Right lung (tissue), 2 donors: ENCODE measurements at regions not wholly inside any gene's neighbourhood (a gene's known extent, or its start where the extent isn't known, plus 50 kb on each side); places are given as distances from the start of the nearest gene placed in this dataset.

Source experiments
- DNase-seq, 2 donors: peaks; one replicate each; pipeline ENCODE4 v3.0.0-alpha.2; 2013

GRCh38 chr14:54090274-54090673, 133.6 kb upstream of the BMP4 start:
- no peak for DNase-seq

GRCh38 chr14:54094765-54095164, 138.1 kb upstream of the BMP4 start:
- no peak for DNase-seq

DNA sequence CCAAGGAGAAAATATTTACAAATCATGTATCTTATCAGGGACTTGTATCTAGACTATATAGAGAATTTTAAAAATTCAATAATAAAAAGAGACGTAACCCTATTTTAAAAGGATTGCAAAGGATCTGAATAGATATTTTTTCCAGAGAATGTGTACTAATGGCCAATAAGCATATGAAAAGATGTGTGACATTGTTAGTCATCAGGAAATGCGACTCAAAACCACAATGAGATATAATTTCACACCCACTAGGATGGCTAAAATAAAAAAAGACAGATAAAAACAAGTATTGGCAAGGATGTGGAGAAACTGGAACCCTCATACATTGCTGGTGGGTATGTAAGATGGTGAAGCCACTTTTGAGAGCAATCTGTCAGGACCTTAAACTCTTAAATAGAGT, 141.9 kb upstream of the BMP4 start:
- no peak for DNase-seq

DNA sequence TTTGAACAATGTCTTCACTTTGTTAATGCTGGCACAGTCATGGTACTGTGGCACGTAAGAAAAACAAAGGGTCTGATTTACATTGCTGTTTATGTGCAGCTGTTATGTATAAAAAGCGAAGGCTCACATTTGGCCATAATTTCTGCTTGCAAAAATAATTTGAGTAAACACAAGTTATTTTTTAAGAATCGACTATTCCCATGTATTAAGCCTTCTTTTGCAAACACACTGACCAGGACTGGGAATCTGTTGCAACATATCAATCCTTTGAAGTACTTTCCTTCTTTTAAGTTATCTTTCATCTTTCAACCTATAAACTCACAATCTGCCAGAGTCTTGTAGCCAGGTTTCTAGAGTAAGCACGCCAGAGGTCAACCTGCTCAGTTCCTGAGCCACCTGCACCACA, 145.4 kb upstream of the BMP4 start:
- no peak for DNase-seq

DNA sequence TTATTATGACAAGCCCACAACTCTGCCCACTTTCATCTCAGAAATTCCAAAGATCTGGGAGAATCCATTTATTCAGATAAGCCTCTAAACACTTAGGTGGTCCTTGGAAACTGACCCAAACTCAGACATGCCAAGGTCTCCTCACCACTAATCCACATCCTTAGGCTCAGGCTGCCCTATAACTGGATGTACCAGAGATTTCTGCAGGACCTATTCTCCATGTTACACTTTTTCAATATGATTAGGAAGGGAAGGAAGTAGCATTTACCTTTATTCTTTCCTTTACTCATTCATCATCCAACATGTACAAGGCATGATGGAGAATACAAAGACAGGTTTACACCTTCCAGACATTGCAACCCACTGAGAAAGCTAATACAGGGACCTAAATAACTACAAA, 145.9 kb upstream of the BMP4 start:
- no peak for DNase-seq

DNA sequence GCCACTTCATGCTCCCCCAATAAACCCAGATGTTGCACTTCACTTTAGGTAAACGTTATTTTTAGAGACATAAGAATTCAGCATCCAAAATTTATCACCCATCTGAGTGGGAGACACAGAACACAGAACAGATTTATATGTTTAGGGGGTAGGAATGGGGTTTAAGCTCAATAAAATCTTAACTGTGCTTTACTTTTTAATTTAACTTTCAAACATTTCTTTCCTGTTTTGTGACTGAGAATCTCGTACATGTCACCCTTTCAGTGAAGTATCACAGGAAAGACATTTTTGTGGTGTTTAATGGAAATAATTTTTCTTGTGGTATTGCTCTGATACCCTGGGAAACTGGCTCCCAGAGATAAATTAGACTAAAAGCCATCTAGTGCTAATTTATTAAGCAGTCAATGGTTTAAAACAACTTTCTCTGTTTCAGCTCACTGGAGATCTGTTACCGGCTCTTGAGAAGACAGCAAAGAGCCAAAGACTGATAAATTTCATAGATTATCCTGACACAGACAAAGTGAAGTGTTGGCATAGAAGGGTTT, 148.0 kb upstream of the BMP4 start:
- no peak for DNase-seq

DNA sequence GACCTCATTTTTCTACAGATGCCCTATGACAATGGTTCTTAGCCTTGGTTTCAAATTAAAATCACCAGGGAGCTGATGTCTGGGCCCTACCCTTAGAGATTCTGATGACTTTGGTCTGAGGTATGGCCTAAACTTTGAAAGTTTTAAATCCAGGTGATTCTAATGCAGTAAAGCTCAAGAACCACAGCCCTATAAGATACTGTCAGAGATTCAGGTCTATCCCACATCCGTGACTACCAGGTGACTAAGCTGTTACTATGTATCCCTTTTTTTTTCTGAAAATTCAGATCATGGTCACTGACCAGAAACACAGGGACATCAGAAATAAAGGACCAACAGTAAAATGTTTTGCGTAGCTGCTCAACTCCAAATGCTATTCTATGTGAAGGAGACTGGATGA, 148.8 kb upstream of the BMP4 start:
- DNase-seq = no peak

DNA sequence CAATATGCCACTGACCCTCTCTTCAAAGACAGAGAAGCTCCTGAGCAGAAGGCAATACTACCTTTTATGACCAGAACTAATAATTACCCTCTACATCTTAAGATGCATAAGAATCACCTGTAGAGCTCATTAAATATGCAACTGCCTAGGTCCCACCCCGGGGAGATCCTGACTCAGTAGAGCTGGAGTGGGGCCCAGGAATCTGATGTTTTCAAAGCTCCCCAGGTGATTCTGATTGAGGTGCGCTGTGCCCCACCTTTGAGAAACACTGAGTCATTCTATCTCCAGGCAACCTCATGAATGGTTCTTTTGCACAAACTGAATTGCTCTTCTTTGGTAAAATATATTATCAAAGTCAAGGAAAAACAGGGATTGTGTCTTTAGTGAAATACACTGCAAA, 149.3 kb upstream of the BMP4 start:
- DNase-seq = no peak

GRCh38 chr14:54106661-54107377, 150.2 kb upstream of the BMP4 start:
- DNase-seq = no peak

- DNase-seq = no peak
Measured at GRCh38 chr14:54108481-54109471, 152.2 kb upstream of the BMP4 start.

DNA sequence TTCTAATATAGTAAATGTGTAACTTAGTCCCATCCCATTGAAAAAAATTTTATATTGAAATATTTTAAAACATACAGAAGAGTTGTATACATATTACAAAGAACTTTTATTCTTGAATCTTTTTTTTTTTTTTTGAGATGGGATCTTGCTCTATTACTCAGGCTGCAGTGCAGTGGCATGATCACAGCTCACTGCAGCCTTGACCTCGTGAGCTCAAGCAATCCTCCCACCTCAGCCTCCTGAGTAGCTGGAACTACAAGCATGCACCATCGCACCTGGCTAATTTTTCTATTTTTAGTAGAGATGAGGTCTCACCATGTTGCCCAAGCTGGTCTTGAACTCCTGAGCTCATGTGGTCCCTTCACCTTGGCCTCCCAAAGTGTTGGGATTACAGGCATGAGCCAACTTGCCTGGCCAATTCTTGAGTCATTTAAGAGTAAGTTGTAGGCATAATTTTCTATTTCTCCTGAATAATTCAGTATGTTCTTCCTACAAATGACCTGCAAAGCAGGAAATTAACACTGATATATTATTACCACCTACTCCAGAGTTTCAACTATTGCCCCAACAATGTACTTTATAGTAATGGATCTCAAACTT, 153.0 kb upstream of the BMP4 start:
- no peak for DNase-seq

DNA sequence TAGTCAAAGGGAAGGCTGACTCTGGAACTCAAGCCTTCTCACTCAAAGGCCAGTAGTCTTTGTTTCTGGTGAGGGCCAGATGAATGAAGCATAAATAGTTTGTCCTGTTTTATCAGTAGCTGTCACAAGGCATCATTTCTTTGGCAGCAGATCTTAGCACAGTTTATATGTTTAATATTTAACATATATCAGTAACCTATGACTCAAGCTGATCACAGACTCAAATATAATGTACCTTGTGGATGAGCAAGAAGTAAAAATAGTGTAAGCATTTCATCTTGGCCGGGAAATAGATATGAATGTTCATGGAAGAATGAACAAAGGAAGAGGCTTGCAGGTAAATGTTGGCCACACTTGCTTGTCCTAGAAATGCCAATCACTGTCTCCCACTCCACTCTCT, 158.3 kb upstream of the BMP4 start:
- DNase-seq = no peak

DNA sequence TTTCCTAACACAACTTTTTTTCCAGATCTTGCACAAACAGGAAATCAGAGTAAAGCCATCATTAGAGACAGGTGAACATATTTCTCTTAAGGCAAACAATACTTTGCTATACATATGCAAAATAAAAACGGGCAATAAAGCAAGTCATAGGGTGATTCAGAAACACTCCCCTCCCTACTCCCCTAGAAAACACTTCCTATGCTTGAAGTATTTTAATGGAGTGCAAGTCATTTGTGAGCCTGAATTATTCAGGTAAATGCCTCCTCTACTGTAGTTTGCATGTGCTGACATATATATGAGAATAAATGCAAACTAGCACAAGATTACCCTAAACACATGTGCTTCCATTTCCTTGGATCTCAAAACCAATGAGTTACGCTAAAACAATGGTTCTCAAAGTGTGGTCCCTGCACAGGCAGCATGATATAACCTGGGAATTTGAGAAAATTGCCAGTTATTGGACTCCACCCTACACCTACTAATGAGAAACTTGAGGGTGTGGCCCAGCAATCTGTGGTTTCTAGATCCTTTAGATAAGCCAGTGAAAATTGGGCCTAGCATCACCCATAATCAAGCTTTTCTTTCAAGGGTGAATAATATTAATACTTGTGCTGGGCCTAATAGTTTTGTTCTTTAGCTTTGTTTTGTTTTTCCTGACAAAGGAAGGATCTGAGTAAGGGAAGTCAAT, 159.7 kb upstream of the BMP4 start:
- DNase-seq = no peak

DNA sequence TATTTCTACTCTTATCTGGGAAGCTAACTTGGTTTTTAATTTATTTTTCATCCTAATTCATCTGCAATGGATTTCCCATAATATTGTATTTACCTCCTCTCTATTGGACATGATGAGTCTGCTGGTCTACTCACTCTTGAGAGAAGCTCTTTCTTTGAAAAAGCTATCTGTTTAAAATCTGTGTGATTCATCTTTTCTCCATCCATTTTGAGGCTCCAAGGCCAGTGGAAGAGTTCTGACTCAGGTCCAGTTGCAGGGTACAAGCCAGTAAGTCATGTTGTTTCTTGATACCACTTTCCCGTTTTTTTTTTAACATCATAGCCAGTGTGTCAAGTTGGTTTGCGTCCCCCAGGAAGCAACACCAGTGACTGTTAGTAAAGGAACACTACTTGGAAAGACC, 160.3 kb upstream of the BMP4 start:
- DNase-seq = no peak

GRCh38 chr14:54117396-54117795, 160.8 kb upstream of the BMP4 start:
- DNase-seq = no peak

- DNase-seq = no peak
Measured at GRCh38 chr14:54117924-54118323, 161.3 kb upstream of the BMP4 start.

DNA sequence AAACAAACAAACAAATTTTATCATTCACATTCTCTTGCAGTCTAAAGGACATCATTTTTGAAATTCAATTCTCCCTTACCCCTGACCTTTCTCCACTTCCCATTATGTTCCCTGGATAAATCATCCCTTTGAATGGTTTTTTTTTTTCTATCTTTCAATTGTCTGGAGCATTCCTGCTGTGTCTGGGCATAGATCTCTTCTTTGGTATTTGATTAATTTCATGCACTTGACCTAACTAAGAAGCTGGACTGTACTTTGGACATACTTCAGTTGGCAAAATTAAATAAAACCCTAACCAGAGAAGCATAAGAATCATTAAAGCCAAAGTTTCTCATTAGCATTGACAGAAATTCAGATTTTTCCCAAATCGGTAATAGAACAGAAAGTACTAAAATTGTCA, 163.6 kb upstream of the BMP4 start:
- no peak for DNase-seq

DNA sequence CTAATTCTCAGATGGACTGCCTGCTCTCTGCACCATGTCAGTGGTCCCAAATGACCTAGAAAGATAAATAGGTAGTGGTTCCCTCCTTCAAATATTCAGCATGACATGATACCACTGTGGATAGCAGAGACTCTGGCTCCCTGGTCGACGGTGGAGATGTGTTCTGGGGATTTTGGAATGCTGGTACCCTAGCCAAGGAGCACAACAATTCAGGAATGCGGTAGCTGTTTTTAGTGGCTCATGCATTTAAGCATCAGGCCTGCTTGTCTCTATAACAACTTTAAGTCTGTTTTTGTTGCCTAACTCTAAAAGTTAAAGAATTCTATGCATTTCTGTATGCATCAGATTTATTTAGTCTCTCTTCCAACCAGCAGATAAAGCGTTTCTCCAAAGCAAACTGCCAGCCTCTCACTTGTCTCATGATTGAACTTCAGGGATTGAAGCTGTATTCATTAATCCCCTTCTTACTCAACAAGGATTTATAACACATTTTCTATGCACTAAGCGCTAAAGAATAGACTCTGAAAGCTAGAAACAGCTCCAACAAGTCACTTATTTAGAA, 164.9 kb upstream of the BMP4 start:
- no peak for DNase-seq

DNA sequence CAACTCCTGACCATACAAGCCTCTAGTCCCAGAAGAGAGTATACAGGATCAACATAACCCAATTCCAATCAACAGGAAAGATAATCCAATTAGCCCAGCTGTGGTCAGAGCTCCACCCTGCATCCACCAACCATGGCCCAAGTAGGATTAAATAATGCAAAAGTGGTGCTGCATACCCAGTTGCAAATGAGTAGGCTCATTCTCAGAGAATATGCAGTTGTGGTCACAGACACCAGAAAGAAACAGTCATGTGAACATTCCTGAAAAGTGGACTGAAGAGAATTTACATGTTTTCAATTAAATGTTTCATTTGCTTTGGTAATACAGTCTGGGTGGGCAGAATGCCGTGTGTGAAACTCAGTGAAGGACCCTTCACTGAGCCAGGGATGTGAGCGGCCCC, 167.2 kb upstream of the BMP4 start:
- DNase-seq = no peak

DNA sequence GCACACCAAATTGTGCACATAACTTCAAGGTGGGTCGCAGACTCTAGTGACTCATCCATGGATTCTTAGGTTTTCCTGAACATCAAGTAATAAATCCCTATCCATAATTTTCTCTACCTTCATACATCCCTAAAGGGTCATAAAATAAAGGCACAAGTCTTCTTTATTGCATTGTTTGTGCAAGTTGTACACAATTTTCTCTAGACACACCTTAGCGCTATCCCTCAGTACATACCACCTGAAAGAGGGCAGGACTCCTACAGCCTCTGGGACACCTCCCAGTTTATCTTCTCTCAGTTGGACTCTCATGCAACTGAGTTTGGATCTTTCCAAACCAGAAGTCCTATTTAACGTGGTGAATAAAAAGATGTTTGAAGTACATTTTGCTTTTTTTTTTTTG, 168.5 kb upstream of the BMP4 start:
- no peak for DNase-seq

DNA sequence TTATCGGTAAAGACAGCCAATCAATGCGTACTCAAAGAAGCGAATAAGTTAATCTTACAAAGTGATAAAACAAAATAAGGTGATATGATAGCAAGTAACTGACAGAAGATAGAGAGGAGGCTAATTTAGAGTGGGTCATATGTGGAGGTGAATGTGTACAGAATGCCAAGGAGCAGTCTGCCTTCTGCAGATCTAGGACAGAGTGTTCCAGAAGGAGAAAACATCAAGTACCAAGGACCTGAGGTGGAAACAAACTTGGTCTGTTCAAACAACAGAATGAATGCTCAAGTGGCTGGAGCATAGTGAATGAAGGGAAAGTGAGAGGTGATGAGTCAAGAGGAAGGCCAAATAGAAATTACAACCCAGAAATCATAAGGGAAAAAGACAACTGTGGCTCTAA, 170.3 kb upstream of the BMP4 start:
- no peak for DNase-seq

- DNase-seq = no peak
Measured at GRCh38 chr14:54127526-54127925, 170.9 kb upstream of the BMP4 start.
